ENCODE measurements at regions not wholly inside any gene's neighbourhood (a gene's known extent, or its start where the extent isn't known, plus 50 kb on each side); places are given as distances from the start of the nearest gene placed in this dataset.

GRCh38 chr9:92187989-92188714, 72.9 kb upstream of the SPTLC1 start:
- no peak for TF ChIP-seq CTCF (IDR thresholded peaks at IDR 0.05)
- no peak for TF ChIP-seq POLR2A (IDR thresholded peaks at IDR 0.05)
